ENCODE measurements at regions not wholly inside any gene's neighbourhood (a gene's known extent, or its start where the extent isn't known, plus 50 kb on each side); places are given as distances from the start of the nearest gene placed in this dataset.

DNA sequence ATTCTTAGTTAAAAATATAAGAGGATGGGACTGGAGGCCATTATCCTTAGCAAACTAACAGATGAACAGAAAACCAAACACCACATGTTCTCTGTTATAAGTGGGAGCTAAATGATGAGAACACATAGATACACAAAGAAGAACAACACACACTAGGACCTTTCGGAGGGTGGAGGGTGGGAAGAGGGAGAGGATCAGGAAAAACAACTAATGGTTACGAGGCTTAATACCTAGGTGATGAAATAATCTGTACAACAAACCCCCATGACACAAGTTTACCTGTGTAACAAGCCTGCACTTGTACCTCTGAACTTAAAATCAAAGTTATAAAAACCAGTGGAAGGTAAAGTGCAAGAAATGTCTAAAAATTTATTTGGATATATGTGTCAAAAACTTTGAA, 1047.4 kb upstream of the C9orf72 start:
- H3K18ac ChIP-seq (ENCODE audit: low read depth, low read length) = no peak overlapping the region
- 0 out of 2 replicates have a peak, but pooled peaks cover 4% of the 10 kb centered on the region for H3K9me3 ChIP-seq (ENCODE audit: control insufficient read depth, insufficient read depth, low read length)
- no peak overlapping the region for H3K14ac ChIP-seq (replicated peaks; ENCODE audit: low read depth, low read length)
- no peak overlapping the region for H3K4me2 ChIP-seq (ENCODE audit: low read depth, low read length)
- no peaks in the 10 kb centered on the region for H3K79me1 ChIP-seq (ENCODE audit: low read depth in 1 of 2, low read length in 2 of 2)
- in situ Hi-C loops (cut with MboI; ENCODE audit: low sequenced_read_pairs) = no loop called here
- no peaks in the 10 kb centered on the region for H3K36me3 ChIP-seq (ENCODE audit: control insufficient read depth, insufficient read depth, low read length)
- DNase-seq = no peak
- CTCF ChIA-PET = no interaction called here
- H4K8ac ChIP-seq (ENCODE audit: low read depth in 2 of 2, low read length in 2 of 2) = no peak overlapping the region
- TF ChIP-seq, protein P1, sequence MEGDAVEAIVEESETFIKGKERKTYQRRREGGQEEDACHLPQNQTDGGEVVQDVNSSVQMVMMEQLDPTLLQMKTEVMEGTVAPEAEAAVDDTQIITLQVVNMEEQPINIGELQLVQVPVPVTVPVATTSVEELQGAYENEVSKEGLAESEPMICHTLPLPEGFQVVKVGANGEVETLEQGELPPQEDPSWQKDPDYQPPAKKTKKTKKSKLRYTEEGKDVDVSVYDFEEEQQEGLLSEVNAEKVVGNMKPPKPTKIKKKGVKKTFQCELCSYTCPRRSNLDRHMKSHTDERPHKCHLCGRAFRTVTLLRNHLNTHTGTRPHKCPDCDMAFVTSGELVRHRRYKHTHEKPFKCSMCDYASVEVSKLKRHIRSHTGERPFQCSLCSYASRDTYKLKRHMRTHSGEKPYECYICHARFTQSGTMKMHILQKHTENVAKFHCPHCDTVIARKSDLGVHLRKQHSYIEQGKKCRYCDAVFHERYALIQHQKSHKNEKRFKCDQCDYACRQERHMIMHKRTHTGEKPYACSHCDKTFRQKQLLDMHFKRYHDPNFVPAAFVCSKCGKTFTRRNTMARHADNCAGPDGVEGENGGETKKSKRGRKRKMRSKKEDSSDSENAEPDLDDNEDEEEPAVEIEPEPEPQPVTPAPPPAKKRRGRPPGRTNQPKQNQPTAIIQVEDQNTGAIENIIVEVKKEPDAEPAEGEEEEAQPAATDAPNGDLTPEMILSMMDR (conservative IDR thresholded peaks at IDR 0.05; ENCODE audit: low read depth, low read length) = no peak
- TF ChIP-seq, protein P2, sequence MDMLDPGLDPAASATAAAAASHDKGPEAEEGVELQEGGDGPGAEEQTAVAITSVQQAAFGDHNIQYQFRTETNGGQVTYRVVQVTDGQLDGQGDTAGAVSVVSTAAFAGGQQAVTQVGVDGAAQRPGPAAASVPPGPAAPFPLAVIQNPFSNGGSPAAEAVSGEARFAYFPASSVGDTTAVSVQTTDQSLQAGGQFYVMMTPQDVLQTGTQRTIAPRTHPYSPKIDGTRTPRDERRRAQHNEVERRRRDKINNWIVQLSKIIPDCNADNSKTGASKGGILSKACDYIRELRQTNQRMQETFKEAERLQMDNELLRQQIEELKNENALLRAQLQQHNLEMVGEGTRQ (IDR thresholded peaks at IDR 0.05; ENCODE audit: low read depth, low read length) = no peak
- TF ChIP-seq, protein P3, sequence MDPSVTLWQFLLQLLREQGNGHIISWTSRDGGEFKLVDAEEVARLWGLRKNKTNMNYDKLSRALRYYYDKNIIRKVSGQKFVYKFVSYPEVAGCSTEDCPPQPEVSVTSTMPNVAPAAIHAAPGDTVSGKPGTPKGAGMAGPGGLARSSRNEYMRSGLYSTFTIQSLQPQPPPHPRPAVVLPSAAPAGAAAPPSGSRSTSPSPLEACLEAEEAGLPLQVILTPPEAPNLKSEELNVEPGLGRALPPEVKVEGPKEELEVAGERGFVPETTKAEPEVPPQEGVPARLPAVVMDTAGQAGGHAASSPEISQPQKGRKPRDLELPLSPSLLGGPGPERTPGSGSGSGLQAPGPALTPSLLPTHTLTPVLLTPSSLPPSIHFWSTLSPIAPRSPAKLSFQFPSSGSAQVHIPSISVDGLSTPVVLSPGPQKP (IDR thresholded peaks at IDR 0.05; ENCODE audit: borderline replicate concordance, low read depth, low read length) = no peak
- TF ChIP-seq RFX5 (IDR thresholded peaks at IDR 0.05; ENCODE audit: low read depth, low read length) = no peak
- TF ChIP-seq MAZ (IDR thresholded peaks at IDR 0.05; ENCODE audit: borderline replicate concordance, low read depth, low read length) = no peak
- TF ChIP-seq FOS (IDR thresholded peaks at IDR 0.05; ENCODE audit: low read depth, low read length) = no peak
- TF ChIP-seq NFE2L2 (IDR thresholded peaks at IDR 0.05; ENCODE audit: low read depth, low read length) = no peak
- TF ChIP-seq MAFK (IDR thresholded peaks at IDR 0.05; ENCODE audit: low read depth, low read length) = no peak
- TF ChIP-seq MXI1 (IDR thresholded peaks at IDR 0.05; ENCODE audit: borderline replicate concordance, low read depth, low read length) = no peak
- no peak for TF ChIP-seq CHD1 (IDR thresholded peaks at IDR 0.05; ENCODE audit: low read depth, low read length)
- TF ChIP-seq RCOR1 (IDR thresholded peaks at IDR 0.05; ENCODE audit: insufficient replicate concordance, low read length) = no peak
- no peak for TF ChIP-seq BHLHE40 (IDR thresholded peaks at IDR 0.05; ENCODE audit: low read depth, low read length)
- no peaks in the 10 kb centered on the region for H3K9me1 ChIP-seq (ENCODE audit: insufficient read depth, low read length)
- ATAC-seq (ENCODE audit: low read depth) = no peak
- H2BK20ac ChIP-seq (ENCODE audit: low read depth, low read length) = no peak overlapping the region
- no peak overlapping the region for H3K23ac ChIP-seq (ENCODE audit: low read depth, low read length)
- H3K27ac ChIP-seq (ENCODE audit: insufficient read depth, low read length) = no peak overlapping the region
- H2AFZ ChIP-seq (replicated peaks; ENCODE audit: low read length, poor library complexity) = no peak overlapping the region
- H2BK15ac ChIP-seq (ENCODE audit: low read depth, low read length) = no peak overlapping the region
- H4K91ac ChIP-seq (ENCODE audit: insufficient read depth, low read depth, low read length) = no peak overlapping the region
- no peak overlapping the region for H3K56ac ChIP-seq (ENCODE audit: extremely low read depth, insufficient read depth, low read length)
- H2BK5ac ChIP-seq (ENCODE audit: low read depth, low read length, poor library complexity, severe bottlenecking) = no peak overlapping the region
- no peaks in the 10 kb centered on the region for H3K27me3 ChIP-seq (ENCODE audit: control insufficient read depth, insufficient read depth, low read length)
- dilution Hi-C loops (cut with HindIII; ENCODE audit: low sequenced_read_pairs, unreplicated experiment) = no loop called here
- H2BK120ac ChIP-seq (ENCODE audit: low read depth, low read length) = no peak overlapping the region
- no peaks in the 10 kb centered on the region for H3K4me1 ChIP-seq (ENCODE audit: control insufficient read depth, insufficient read depth, low read length)
- no TSS peak for BruUV-seq (replicated peaks)
- H2AK5ac ChIP-seq (ENCODE audit: low read depth, low read length) = no peak overlapping the region
- H3K9ac ChIP-seq (ENCODE audit: low read depth, low read length) = no peak overlapping the region
- no peak overlapping the region for H3K4me3 ChIP-seq (ENCODE audit: insufficient read depth, low read depth, low read length)
- intact Hi-C loops (cut with micrococcal nuclease) = no loop called here
- H3K4ac ChIP-seq (ENCODE audit: low read depth, low read length) = no peak overlapping the region
- WGBS, 2 experiments (ENCODE audit: extremely low coverage in 2 of 2, insufficient read length in 1 of 2) = no CpG with 5 or more reads among the region's 2 CpGs
- H4K20me1 ChIP-seq (ENCODE audit: insufficient read depth, low read length) = no peaks in the 10 kb centered on the region
- no peak overlapping the region for H4K5ac ChIP-seq (ENCODE audit: low read depth, low read length)
- no peak overlapping the region for H2AK9ac ChIP-seq (replicated peaks; ENCODE audit: low read depth, low read length, poor library complexity)
- POLR2A ChIA-PET (ENCODE audit: unreplicated experiment) = no interaction called here
